ENCODE measurements at regions not wholly inside any gene's neighbourhood (a gene's known extent, or its start where the extent isn't known, plus 50 kb on each side); places are given as distances from the start of the nearest gene placed in this dataset.

DNA sequence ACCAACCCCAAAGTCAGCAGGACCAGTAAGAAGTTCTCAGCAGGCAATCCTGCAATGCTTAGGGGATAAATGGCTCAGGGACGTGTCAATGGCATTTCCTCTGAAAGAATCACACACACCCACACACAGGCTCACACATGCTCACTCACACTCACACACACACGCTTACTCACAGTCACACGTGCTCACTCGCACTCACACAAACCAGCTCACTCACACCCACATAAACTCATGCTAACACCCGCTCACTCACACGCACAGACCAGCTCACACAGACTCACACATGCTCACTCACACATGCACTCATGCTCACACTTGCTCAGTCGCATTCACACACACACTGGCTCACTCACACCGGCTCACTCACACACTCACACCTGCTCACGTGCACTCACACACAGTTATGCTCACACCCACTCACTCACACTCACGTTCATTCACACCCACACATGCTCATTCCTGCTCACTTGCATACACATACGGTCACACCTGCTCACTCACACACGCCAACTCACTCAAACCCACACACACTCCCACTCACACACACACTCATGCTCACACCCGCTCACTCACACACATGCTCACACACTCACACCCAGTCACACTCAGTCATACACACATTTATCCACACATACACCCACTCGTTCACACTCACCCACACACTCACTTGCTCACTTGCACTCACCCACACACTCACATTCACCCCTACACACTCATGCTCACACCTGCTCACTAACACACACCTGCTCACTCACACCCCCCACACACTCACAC lies 436.8 kb downstream of the BCL11B start:
- DNase-seq (ENCODE audit: low read depth), result no peak

DNA sequence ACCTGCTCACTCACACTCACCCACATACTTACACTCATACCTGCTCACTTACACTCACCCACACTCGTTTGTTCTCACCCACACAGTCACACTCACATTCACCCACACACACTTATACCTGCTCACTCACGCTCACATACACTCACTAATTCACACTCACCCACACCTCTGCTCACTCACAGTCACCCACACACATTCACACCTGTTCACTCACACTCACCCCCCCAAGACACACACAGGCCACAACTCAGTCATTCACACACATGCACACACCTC lies 436.2 kb downstream of the BCL11B start:
- no peak for DNase-seq (ENCODE audit: low read depth)

DNA sequence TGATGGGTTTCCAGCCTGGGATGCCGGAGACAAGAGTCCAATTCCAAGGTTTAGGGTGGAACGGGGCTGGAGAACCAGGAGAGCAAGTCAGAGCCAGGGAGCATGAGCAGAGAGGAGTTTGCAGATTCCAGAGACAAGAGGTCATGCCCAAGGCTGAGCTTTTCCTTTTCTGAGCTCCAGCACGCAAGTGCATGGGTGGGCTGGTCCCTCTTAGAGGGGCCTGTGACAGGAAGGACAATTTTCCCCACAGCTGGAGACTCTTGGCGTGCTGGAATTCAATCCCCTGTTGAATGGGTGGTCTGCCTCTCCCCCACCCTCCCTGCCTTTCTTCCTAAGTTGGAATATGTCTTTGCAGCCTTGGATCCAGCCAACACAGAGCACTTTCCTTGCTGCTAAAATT lies 431.9 kb downstream of the BCL11B start:
- DNase-seq (ENCODE audit: low read depth), result no peak

DNA sequence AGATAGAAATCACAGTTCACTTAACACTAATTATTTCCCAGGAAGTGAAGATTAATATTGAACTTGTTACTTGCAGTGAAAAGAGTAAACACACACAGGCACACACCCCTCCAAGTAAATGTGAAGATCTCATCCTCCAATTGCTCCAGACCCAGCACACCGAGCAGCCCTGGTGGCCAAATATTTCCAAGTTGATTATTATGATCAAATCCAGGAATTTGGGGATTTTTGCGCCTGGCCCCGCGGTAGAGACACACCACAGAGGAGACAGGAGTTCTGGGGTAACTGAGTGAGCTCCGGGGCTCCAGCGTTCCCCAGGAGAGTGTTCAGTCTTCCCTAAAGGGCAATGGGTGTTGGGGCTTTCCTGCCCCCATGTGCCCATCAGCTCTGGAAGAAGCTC lies 431.5 kb downstream of the BCL11B start:
- no peak for DNase-seq (ENCODE audit: low read depth)

DNA sequence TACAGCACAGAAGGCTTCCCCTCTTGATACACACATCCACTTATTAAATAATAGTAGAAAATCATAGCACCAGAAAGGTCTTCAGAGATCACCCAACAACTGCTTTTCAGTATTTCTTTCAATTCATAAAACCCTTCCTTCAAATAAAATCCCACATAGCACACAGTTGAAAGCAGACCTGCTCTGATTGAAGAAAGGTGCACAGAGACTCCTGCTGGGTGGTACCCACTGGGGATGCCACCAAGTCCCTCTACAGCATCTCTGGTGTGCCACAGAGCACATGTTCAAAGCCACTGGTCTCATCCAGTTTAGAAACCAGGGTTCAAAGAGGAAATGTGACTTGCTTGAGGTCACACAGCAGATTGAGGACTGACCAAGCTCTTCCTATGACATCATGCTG lies 427.5 kb downstream of the BCL11B start:
- DNase-seq (ENCODE audit: low read depth), result no peak

DNA sequence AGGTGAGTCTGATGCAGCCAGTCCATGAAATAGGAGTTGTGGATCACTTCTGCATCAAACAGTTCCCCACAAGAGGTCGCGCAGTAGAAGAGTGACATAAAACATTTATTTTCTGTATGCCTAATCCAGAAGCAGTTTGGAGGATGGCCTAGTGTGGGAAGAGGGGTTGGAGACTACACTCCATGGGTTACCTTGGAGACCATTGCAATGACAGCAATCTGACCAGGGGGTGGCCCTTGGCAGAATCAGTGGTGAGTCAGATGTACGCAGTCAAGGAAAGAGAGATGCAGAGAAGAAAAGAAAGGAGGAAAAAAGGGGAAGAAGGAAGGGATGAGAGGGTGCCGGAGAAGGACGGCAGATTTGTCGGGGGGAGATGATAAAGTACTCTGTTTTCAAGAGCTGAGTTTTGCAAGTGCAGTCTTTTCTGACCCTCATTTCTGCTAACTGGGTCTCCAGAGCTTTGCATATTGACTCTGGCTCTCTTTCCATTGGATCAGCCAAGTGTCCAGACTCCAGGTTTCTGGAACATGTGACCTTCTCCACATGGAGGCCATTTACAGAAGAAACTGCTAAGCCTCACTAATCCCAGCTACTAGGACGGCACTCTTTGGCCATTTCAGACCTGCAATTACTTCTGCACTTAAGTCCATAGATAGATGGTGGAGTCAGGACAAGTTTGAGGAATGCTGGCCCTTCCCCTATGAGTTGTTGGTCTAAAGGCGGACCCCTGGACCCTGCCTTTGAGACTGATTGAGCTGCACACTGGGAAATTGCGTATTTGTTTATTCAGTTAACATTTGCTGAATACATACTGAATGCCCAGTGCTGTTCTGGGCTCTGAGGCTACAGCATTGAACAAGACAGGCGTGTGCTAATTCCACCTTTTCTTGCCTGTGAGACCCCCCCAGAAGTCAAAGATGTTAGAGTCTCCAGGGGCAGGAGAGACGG lies 424.2 kb downstream of the BCL11B start:
- DNase-seq (ENCODE audit: low read depth), result no peak

DNA sequence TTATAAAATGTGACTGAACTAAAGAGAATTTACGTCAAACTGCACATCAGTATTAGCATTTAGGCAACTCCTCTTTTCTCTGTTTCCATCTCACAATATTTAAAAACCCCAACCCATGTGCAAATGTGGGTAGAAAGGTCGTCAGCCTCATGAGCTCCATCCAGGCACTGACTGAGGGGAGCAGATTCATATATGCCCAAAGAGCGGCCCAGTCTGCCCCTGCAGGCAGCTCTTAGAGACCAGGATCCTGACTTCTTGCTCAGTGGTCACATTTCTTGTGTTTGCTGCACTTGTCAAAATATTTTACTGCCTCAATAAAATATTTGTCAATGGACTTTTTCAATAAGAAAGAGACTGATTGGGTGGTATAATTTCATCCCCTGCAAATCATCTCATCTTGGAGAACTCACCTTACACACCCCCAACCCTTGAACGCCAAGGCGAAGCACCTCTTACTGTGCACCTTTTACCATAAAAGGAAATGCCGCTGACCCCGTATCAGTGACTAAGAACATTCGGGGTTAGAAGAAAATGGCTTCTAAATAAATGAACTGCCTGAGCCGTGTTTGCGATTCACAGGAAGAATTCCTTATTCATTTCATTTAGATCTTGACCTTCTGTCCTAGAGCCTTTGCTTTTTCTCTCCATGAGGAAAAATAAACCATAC lies 418.8 kb downstream of the BCL11B start:
- no peak for DNase-seq (ENCODE audit: low read depth)

DNA sequence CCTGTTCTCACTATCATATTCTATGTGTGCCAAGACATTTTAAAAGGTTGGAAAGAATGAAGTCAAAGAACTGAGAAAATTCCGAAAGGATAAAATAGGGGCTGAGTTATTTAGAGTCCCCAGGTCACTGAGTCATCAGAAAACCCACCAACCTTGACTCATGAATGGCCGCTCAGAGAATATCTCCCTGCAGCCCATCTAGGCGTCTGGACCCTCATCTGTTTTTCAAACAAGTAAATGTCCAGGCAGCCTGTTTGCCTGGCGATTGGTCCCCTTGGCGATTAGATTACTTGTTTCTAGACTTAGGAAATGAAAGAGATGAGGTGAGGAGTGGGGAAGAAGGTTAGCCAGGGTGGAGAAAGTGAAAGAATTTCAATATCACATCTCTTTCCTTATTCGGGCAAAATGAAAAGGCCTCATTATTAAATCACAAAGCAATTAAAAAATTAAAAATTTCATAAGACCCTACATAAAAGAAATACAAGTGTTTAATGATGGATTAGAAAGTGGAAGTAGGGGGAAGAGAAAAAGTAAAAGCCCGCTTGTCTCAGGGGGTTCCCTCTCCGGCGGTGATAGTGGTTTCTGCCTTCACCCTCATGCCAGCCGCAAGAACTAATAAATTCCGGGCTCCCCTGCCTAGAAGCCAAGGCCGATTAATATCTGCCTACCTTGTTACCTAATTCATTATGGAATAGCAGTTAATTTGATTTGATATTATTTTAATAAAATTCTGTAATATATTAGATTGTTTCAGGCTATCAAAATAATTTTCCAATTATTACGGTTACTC lies 415.9 kb downstream of the BCL11B start:
- DNase-seq (ENCODE audit: low read depth), result no peak

DNA sequence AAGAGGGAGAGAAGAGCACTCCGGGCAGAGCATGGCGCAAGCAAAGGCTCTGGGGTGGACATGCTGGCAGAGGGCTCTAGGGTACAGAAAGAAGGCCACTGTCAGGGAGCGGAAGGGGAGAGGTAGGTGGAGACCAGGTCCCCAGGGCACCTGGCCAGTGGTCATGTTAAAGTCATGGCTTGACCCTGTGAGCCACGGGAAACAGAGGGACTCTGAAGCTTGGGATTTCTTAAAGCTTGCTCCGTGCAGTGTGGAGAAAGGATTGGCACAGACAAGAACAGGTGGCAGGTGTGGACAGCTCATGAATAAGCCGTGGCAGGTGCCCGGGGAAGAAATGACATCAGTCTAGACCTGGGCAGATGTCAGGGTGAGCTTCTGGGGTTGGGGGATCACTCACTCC lies 413.8 kb downstream of the BCL11B start:
- no peak for DNase-seq (ENCODE audit: low read depth)

DNA sequence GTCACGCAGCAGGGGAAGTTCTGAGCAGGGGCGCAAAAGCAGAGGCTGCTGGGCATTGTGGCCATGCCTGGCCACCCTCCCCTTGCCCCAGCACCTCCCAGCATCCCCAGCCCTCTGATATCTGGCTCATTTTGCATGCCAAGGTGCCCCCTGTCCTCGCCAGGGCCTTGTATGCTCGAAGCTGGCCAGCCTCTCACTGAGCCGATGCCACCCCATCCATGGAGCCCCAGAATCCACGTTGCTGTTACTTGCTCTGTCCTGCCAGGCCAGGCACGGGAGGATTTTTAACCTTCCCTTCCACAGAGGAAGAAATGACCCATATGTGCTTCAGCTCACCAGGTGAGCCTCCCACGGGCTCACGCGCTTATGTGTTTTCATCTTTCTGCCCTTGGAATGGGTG lies 413.4 kb downstream of the BCL11B start:
- DNase-seq (ENCODE audit: low read depth), result no peak

DNA sequence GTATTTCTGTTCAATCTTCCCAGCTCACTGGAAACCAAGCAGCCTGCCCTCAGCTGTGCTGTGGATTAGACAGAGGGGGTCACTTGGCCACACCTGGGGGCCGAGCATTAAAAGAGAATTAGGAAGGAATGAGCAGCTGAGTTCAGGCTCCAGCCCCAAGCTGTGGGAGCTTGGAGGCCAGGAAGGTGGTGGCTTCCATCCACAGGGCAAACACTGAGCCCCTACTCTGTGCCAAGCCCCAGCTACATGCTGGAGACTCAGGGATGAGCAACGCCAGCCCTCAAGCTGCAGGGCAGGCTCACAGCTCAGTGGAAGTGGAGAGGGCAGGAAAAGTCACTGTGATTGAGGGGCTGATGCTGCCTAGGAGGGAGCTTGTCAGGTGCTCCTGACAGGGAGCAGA lies 412.7 kb downstream of the BCL11B start:
- DNase-seq (ENCODE audit: low read depth), result no peak

DNA sequence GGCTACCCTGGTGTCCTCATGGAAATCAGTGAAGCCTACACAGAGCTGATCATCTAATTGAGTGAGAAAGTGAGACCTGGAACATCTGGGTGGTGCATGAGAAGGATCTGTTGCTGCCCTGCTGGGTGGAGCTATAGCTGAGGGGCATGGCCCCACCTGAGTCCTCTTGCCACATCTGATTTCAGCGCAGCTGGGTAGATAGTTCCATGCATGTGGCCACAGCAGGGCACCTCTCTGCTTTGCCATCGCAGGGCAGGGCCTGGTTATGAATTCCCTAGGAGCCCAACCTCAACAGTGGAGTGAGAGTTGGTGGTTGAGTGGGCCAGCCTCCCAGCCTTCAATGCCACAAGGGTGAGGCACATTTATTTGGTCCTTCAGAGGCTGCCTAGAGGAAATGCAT lies 407.8 kb downstream of the BCL11B start:
- DNase-seq (ENCODE audit: low read depth), result no peak

DNA sequence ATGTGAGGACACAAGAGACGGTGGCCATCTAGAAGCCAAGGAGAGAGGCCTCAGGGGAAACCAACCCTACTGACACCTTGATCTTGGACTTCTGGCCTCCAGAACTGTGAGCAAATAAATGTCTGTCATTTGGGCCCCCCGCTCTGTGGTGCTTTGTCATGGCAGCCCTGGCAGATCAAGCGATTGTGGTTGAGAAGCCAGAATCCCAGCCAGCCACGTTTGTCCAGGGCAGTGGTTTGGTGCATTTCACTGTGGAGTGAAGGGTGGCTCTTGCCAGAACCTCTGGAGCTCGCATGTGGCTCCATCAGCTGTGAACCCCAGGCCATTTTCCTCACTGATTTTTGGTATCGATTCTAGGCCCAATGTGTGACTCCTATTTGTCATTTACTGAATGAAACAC lies 404.9 kb downstream of the BCL11B start:
- no peak for DNase-seq (ENCODE audit: low read depth)

DNA sequence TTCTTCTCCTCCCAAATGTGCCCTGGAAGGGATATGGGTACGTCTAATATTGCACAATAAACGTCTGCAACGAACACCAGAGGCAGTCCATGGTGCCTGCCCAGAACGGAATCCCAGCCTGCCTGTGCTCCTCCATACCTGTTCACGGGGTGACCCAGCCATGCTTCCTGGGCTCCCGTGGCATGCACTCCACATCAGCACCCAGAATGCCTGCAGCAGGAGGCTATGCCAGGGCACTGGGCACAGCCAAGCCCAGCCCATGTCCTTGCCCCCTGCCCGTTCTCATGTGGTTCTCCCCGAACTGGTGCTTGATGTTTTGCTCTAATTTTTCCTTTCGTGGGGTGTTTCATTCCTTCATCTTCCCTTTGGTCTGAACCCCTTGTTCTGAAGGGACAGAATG lies 404.3 kb downstream of the BCL11B start:
- DNase-seq (ENCODE audit: low read depth), result no peak

DNA sequence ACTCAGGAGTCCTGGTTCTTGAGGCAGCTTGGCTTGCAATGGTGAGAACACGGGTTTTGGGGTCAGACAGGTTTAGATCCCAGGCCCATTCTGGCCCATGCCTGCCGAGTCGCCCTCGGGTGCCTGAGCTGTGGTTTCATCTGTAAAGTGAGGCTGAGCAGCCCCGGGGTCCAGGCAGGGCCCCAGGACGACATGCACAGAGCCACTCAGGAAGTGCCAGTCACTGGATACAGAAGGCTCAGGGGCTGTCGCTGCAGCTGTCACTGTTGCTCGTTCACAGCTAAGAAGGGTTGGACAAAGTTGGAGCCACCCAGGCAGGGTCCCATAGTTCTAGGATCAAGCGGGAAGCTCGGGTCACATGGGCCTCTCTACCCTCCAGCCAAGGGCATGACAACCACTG lies 403.1 kb downstream of the BCL11B start:
- no peak for DNase-seq (ENCODE audit: low read depth)

DNA sequence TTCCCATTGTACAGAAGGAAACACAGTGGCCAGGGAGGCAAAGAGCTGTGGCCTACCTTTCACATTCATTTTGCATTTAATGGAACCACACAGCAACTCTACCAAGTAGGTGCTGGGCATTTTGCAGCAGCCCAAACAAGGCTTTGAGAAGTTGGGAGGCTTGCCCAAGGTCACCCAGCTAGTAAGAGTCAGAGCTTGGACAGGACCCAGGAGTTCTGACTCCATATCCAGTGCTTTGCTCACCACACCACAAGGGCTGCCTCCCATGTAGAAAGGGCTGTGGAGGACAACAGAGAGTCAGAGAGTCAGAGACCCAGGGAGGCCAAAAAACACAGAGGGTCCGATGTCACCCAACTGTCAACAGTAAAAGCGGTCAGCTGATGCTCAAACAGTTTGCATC lies 400.2 kb downstream of the BCL11B start:
- DNase-seq (ENCODE audit: low read depth), result no peak

DNA sequence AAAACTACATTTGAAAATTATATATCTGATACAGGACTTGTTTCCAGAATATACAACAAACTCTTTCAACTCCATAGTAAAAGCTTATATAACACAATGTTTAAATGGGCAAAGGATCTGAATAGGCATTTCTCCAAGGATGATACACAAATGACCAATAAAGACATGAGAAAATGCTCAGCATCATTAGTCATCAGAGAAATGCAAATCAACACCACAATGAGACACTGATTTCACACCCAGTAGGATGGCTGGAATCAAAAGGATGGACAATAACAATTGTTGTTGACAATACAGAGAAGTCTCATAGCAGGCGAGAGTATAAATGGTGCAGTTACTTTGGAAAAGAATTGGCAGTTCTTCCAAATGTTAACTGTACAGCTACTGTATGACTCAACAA lies 394.9 kb downstream of the BCL11B start:
- DNase-seq (ENCODE audit: low read depth), result no peak

DNA sequence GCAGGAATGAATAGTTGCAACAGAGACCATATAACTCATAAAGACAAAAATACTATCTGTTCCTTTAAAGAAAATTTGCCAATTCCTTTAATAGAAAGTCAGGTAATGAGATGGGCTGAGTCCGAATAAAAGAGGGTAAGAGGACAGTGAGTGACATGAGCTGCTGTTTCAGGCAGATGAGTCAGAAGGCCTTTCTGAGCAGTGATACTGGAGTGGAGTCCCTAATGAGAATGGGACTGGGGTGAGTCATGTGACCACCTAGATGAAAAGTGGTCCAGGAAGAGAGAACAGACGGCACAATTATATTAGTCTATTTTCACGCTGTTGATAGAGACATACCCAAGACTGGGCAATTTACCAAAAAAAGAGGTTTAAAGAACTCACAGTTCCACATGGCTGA lies 393.7 kb downstream of the BCL11B start:
- no peak for DNase-seq (ENCODE audit: low read depth)

DNA sequence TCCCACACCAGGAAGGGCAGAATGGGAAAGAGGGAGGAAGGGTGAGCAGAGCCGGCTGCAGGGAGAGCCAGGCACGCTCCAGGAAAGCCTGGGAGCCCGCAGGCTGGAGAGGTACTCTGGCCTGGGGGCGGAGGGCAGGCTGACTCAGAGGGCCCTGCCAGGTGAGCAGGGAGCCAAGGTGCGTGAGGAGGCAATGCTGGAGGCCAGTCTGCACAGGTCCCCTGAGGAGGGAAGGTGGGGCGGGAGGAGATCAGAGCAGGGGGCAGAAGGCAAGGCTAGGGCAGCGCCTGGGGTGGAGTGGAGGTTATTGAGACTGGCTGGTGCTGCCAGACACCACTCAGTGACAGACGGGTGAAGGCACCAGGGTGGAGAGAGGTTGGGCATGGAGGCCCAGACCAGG lies 385.0 kb downstream of the BCL11B start:
- no peak for DNase-seq (ENCODE audit: low read depth)

DNA sequence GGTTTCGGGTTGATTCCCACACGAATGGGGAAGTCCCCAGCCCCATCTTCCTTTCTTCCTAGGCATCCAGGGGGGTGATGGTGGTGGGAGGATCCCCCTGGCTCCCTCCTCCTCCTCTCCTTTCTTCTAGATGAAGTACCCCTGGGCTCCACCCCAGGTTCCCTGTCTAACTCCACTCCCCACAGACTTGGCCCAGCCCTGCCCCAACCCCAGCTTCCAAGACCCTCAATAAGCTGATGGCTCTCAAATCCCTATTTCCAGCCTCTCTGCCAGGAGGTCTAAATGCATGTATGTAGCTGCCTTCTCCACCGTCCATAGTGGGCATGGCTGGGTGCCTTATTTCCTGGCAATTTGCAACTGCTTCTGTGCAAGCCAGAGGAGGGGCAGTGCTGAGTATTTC lies 383.7 kb downstream of the BCL11B start:
- DNase-seq (ENCODE audit: low read depth), result no peak

DNA sequence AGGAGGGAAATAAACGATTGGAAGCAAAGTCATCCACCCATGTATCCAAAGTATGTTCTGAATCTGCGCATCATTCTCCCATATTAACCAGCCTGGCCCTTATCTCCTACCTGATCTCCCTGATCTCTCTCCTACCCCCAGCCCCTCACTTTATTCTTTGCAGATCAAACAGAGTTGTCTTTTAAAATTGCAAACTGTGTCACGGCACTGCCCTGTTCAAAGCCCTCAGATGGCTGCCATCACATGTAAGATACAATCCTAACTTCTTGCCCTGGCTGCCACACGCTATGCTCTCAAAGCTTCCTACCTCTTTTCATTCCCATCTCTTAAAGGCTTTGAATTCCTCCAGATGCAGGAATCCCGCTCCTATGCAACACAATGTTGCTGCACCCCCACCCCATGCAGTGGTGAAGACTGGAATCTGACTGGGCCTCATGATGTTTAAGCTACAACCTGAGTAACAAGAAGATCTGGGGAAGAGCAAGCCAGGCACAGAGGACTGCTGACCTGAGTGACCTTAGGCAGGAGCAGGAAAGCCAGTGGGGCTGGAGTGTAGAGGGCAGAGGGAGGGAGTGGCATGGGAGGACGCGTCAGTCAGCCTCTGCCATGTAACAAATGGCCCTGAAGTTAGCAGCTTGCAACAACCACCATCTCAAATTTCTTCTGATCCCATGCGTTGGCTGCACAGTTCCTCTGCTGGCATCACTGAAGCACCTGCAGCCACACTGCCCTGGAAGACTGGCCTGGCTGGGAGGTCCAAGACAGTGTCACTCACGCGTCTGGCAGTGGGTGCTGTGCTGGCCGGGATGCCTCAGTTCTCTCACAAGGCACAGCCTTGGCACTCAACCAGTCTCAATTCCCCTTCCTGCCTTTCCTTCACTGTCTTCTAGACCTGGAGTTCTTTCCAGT lies 382.8 kb downstream of the BCL11B start:
- no peak for DNase-seq (ENCODE audit: low read depth)
